H1 (cell line): ENCODE measurements at regions not wholly inside any gene's neighbourhood (a gene's known extent, or its start where the extent isn't known, plus 50 kb on each side); places are given as distances from the start of the nearest gene placed in this dataset.

ENCODE experiments used
- CBX8 ChIP-seq: fragments of 300-800, 300-1000 bp; sonication (generic); IDR thresholded peaks from 2 replicates; pipeline ENCODE4 v1.7.1; 2016; ENCODE audit warnings: low read depth, low read length, borderline replicate concordance
- EP300 ChIP-seq, 2 experiments: IDR thresholded peaks; 1 replicate in 1 of 2; 2 replicates in 1 of 2; pipeline ENCODE4 v1.6.1; 2011 to 2012; ENCODE audit warnings: low read depth in 2 of 2, low read length in 2 of 2, mild to moderate bottlenecking in 2 of 2, borderline replicate concordance in 1 of 2, inconsistent platforms in 1 of 2, moderate library complexity in 1 of 2
- EZH2 ChIP-seq: fragments of 200-600 bp; sonication (generic); IDR thresholded peaks from 2 replicates; pipeline ENCODE4 v1.7.1; 2012; ENCODE audit warnings: low read depth, mild to moderate bottlenecking, moderate library complexity, low read length, inconsistent platforms; ENCODE audit not compliant: severe bottlenecking
- GTF2F1 ChIP-seq: IDR thresholded peaks from 2 replicates; pipeline ENCODE4 v1.6.1; 2012; ENCODE audit warnings: low read depth, low read length, improper control_type of control experiment, borderline replicate concordance
- MAX ChIP-seq: IDR thresholded peaks from 2 replicates; pipeline ENCODE4 v1.6.1; 2012; ENCODE audit warnings: inconsistent platforms
- NANOG ChIP-seq: IDR thresholded peaks from 2 replicates; pipeline ENCODE4 v1.6.1; 2011; ENCODE audit warnings: low read length, low read depth, mild to moderate bottlenecking, inconsistent platforms; ENCODE audit not compliant: insufficient read depth, poor library complexity, severe bottlenecking
- POLR2A ChIP-seq, 2 experiments: IDR thresholded peaks; 1 replicate in 1 of 2; 2 replicates in 1 of 2; pipeline ENCODE4 v1.6.1; 2011; ENCODE audit warnings: low read depth in 2 of 2, low read length in 2 of 2, mild to moderate bottlenecking in 2 of 2; ENCODE audit errors: control extremely low read depth in 1 of 2
- RFX5 ChIP-seq: IDR thresholded peaks from 2 replicates; pipeline ENCODE4 v1.6.1; 2011; ENCODE audit warnings: low read depth, low read length, improper control_type of control experiment, borderline replicate concordance
- SIRT6 ChIP-seq: IDR thresholded peaks from one replicate; pipeline ENCODE4 v1.7.1; 2012; ENCODE audit warnings: low read length, inconsistent platforms
- TAF1 ChIP-seq: IDR thresholded peaks from 2 replicates; pipeline ENCODE4 v1.6.1; 2011; ENCODE audit warnings: mild to moderate bottlenecking, low read depth, low read length
- TAF7 ChIP-seq: optimal IDR thresholded peaks from 2 replicates; pipeline ENCODE3; 2011; ENCODE audit warnings: low read depth, mild to moderate bottlenecking, inconsistent platforms, low read length, moderate library complexity, borderline replicate concordance
- TF ChIP-seq, protein P1 (sequence below), 3 experiments: IDR thresholded peaks; 1 replicate in 2 of 3; 2 replicates in 1 of 3; pipeline versions ENCODE4 v1.5.1 to v1.6.1; 2011; ENCODE audit warnings: low read length in 3 of 3, mild to moderate bottlenecking in 3 of 3, inconsistent platforms in 2 of 3, low read depth in 1 of 3, moderate library complexity in 1 of 3; ENCODE audit not compliant: insufficient read depth in 1 of 3; ENCODE audit errors: control extremely low read depth in 1 of 3

DNA sequence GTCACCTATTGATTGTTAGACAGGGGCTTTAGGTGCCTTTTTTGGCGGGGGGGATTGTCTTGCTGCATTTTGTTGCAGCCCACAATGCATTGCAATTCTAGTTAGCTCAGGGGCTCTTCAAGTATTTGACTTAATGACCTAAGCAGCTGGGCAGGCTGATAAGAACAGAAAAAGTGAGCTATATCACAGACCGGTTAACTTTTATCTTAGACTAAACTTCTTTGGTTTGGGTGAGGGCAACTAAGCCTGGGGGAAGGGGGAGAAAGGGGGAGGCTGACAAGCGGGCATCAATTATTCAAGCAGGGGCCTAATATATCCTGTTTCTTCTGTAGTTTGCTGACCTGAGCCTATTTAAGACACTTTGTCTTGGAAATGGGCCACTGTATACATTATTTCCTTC lies 66.0 kb upstream of the GPR6 start:
- TF ChIP-seq EP300 (IDR thresholded peaks at IDR 0.05; ENCODE audit: borderline replicate concordance in 1 of 2, low read depth in 2 of 2, low read length in 2 of 2) (no peak), GTF2F1 (no peak), POLR2A (IDR thresholded peaks at IDR 0.05; ENCODE audit: control extremely low read depth in 1 of 2, low read depth in 2 of 2, low read length in 2 of 2) (no peak), TAF1 (no peak), EZH2 (no peak), NANOG (no peak), TAF7 (no peak), CBX8 (no peak), RFX5 (no peak), MAX (no peak), SIRT6 (no peak)
- TF ChIP-seq, protein P1, sequence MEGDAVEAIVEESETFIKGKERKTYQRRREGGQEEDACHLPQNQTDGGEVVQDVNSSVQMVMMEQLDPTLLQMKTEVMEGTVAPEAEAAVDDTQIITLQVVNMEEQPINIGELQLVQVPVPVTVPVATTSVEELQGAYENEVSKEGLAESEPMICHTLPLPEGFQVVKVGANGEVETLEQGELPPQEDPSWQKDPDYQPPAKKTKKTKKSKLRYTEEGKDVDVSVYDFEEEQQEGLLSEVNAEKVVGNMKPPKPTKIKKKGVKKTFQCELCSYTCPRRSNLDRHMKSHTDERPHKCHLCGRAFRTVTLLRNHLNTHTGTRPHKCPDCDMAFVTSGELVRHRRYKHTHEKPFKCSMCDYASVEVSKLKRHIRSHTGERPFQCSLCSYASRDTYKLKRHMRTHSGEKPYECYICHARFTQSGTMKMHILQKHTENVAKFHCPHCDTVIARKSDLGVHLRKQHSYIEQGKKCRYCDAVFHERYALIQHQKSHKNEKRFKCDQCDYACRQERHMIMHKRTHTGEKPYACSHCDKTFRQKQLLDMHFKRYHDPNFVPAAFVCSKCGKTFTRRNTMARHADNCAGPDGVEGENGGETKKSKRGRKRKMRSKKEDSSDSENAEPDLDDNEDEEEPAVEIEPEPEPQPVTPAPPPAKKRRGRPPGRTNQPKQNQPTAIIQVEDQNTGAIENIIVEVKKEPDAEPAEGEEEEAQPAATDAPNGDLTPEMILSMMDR (IDR thresholded peaks at IDR 0.05; ENCODE audit: control extremely low read depth in 1 of 3, insufficient read depth in 1 of 3, low read depth in 1 of 3, low read length in 3 of 3): no peak
